Pancreas (tissue), 10 donors: ENCODE measurements at regions not wholly inside any gene's neighbourhood (a gene's known extent, or its start where the extent isn't known, plus 50 kb on each side); places are given as distances from the start of the nearest gene placed in this dataset.

Source experiments
- ATAC-seq, 4 donors: fragments of 200-7000 bp; cut with Tn5 transposase; one replicate each; pipeline versions ENCODE4 v1.8.0 to v1.9.1; 2020; ENCODE audit warnings: mild to moderate bottlenecking in 4 of 4, moderate library complexity in 4 of 4
- DNase-seq, 6 donors: peaks; one replicate each; pipeline ENCODE4 v3.0.0-alpha.2; 2020
- FAIRE-seq: peaks from 2 replicates; lab custom pipeline; 2012; peaks lifted over from hg19 to GRCh38; lab: Jason Lieb, UNC
- H3K27ac ChIP-seq, 4 donors: fragments of 200-600 bp; sonication (generic); 1 replicate in 3 of 4; 2 replicates in 1 of 4; pipeline versions ENCODE4 v1.5.0 to v1.8.0; 2020
- H3K27me3 ChIP-seq, 4 donors: fragments of 200-600 bp; one replicate each; pipeline ENCODE4 v1.8.0; 2021
- H3K36me3 ChIP-seq, 3 donors: fragments of 200-600 bp; sonication (generic) in 1 of 3; one replicate each; pipeline versions ENCODE4 v1.5.0 to v1.8.0; 2020 to 2021
- H3K4me1 ChIP-seq, 3 donors: fragments of 200-600 bp; one replicate each; pipeline ENCODE4 v1.8.0; 2021
- H3K4me3 ChIP-seq, 4 donors: fragments of 200-600 bp; sonication (generic) in 2 of 4; one replicate each; pipeline versions ENCODE4 v1.5.0 to v1.8.0; 2020 to 2021
- H3K9me3 ChIP-seq, 4 donors: fragments of 200-600 bp; one replicate each; pipeline ENCODE4 v1.8.0; 2021
- WGBS, 2 donors: extraction: QIAGEN DNeasy Blood & Tissue Kit; methylation state at CpG; one replicate each; pipeline ENCODE4 v1.1.7; 2013; 5-methylcytosine and 5-hydroxymethylcytosine counted together
- intact Hi-C, 3 donors: fragments of 100-400 bp; cut with DNase I; formaldehyde crosslinking; loops; one replicate each; pipeline versions ENCODE4 v1.11.1 to v1.14.2; 2022
- TF ChIP-seq, protein P1 (sequence below), 4 donors: fragments of 200-600 bp; sonication (generic) in 3 of 4; IDR thresholded peaks; one replicate each; pipeline versions ENCODE4 v1.5.0 to v1.8.0; 2021; ENCODE audit warnings: antibody characterized with exemption in 4 of 4
- donor health status: healthy with polysubstance abuse.
- donor health status: DM: no; HTN: no; CAD: no; lungs with moderate emphysema.
- donor health status: DM: no; HTN: no; CAD: no.
- donor health status: control.
- donor health status: control.
- donor health status: Bipolar disorder and iron deficiency.
- donor health status: DM: yes; HTN: yes; CAD: no.
- donor health status: DM: no; HTN: no; CAD: no.
- donor health status: DM: no; HTN: no; CAD: no.
- donor health status: DM: yes; HTN: yes; CAD: no.

DNA sequence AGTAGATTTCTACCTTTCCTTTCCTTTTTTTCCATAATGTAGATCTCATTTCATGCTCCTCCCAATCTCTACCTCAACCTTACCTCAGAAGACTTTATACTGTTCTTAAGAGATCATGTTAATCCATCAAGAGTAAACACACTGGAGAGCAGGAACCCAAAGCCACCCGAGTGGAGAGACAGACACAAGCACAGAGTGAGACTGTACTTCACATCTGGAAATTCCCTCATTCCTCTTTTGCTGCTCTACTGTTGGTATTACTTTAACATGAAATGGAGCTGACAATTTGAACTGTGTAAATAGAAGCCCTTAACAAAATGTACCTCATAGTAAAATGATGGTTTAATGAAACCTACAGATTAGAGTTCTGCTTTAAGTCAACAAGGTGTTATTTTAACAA lies 105.7 kb upstream of the RASGEF1B start:
- intact Hi-C loops = no loop called here
- TF ChIP-seq, protein P1, sequence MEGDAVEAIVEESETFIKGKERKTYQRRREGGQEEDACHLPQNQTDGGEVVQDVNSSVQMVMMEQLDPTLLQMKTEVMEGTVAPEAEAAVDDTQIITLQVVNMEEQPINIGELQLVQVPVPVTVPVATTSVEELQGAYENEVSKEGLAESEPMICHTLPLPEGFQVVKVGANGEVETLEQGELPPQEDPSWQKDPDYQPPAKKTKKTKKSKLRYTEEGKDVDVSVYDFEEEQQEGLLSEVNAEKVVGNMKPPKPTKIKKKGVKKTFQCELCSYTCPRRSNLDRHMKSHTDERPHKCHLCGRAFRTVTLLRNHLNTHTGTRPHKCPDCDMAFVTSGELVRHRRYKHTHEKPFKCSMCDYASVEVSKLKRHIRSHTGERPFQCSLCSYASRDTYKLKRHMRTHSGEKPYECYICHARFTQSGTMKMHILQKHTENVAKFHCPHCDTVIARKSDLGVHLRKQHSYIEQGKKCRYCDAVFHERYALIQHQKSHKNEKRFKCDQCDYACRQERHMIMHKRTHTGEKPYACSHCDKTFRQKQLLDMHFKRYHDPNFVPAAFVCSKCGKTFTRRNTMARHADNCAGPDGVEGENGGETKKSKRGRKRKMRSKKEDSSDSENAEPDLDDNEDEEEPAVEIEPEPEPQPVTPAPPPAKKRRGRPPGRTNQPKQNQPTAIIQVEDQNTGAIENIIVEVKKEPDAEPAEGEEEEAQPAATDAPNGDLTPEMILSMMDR (IDR thresholded peaks at IDR 0.05) = no peak

DNA sequence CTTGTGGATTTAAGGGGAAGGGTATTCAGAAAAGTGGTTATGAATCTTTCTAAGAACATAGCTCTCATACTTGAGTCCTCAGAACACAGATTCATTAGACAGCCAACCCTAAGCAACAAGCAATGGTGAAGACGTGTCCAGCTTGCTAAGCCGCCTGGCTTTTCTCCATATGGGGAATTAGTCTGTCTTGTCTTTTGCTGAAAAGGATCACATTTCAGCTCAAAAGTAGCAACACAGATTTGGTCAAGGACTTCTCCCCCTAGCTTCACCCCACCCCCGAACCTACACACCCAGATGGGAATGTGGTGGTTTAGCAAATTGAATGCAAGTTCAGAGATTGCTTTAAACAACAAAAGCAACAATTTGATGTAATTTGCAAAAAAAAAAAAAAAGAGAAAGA lies 103.3 kb upstream of the RASGEF1B start:
- TF ChIP-seq, protein P1 (IDR thresholded peaks at IDR 0.05) = no peak
- Histone ChIP-seq H3K4me3 (no peak overlapping the region), H3K27me3 (no peaks in the 10 kb centered on the region), H3K4me1 (no peaks in the 10 kb centered on the region), H3K36me3 (no peaks in the 10 kb centered on the region), H3K9me3 (no peaks in the 10 kb centered on the region), H3K27ac (no peak overlapping the region)
- ATAC-seq (no peak), DNase-seq (no peak), FAIRE-seq (no peak)
- intact Hi-C loops = no loop called here
- 74% methylated on average over 3 of the region's 3 CpGs for WGBS, 2 donors

More for the DNA sequence above, 105.7 kb upstream of the RASGEF1B start:
- H3K9me3 ChIP-seq = no peaks in the 10 kb centered on the region
- FAIRE-seq (no peak), DNase-seq (no peak), ATAC-seq (peak in 1 of 4 donors; percentile 55)
- no peaks in the 10 kb centered on the region for H3K4me1 ChIP-seq
- H3K4me3 ChIP-seq = no peak overlapping the region
- 19 to 23% methylated on average over 1 of the region's 1 CpG for WGBS, 2 donors
- H3K27me3 ChIP-seq = no peaks in the 10 kb centered on the region
- no peaks in the 10 kb centered on the region for H3K36me3 ChIP-seq
- no peak overlapping the region for H3K27ac ChIP-seq

DNA sequence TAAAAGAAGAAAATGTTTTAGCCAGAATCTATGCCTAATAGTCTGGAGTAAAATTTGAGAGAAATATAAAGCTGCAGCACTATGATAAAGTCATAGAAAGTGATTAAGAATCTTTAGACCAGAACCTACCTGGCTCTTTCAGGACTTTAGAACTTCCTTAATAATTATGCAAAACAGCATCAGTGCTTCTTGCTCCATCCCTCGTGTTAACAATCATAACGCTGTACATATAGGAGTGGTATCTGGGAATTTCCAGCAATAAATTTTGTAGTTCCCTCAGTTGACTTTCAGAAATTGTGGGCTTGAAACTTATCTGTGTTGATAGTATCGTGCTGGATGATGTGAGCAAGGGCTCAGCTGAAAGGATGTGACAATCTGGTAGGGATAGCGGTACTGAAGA lies 102.1 kb upstream of the RASGEF1B start:
- no peaks in the 10 kb centered on the region for H3K36me3 ChIP-seq
- H3K27me3 ChIP-seq = no peaks in the 10 kb centered on the region
- intact Hi-C loops = no loop called here
- no peak for DNase-seq
- ATAC-seq = no peak
- 75 to 81% methylated on average over 4 of the region's 4 CpGs for WGBS, 2 donors
- H3K27ac ChIP-seq = no peak overlapping the region
- no peaks in the 10 kb centered on the region for H3K4me1 ChIP-seq
- no peak overlapping the region for H3K4me3 ChIP-seq
- FAIRE-seq = no peak
- H3K9me3 ChIP-seq = no peaks in the 10 kb centered on the region
- TF ChIP-seq, protein P1 (IDR thresholded peaks at IDR 0.05) = no peak

DNA sequence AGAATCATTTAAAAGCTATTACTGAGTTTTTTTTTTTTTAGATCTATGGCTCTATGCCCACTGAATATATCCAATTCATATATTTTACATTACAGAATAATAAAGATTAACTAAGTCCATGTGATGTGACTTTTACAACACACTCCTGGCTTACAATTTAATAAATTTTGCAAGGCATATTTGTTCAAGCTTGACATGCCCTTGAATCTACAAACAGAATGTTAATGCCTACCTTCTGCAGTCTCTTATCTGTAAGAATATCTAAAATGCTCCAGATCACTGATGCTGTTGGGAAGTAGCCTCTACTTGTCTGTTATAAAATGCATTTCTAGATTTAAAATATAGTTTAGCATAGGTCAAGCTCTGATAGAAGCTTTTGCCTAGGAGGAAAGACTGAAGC lies 100.7 kb upstream of the RASGEF1B start:
- no peaks in the 10 kb centered on the region for H3K4me1 ChIP-seq
- intact Hi-C loops = no loop called here
- ATAC-seq (peak in 2 of 4 donors; percentile 19 to 38), FAIRE-seq (no peak), DNase-seq (no peak)
- no peaks in the 10 kb centered on the region for H3K27me3 ChIP-seq
- no peak overlapping the region for H3K4me3 ChIP-seq
- H3K9me3 ChIP-seq = no peaks in the 10 kb centered on the region
- H3K27ac ChIP-seq = no peak overlapping the region
- H3K36me3 ChIP-seq = no peaks in the 10 kb centered on the region
- TF ChIP-seq, protein P1 (IDR thresholded peaks at IDR 0.05) = no peak

DNA sequence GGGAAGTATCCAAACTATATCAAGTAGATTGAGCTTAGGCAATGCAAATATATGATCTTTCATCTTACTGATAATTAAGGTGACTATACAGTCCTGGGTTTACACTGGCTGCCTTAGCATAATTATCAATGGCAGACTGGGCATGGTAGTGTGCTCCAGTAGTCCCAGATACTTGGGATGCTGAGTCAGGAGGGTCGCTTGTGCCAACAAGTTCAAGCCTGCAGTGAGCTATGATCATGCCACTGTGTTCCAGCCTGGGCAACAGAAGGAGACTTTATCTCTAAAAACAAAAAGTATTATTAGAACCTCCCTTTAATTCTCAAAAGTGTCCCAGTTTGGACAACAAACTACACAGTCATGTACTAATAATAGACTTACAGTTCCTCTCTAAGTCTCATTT lies 99.4 kb upstream of the RASGEF1B start:
- TF ChIP-seq, protein P1 (IDR thresholded peaks at IDR 0.05) = no peak
- FAIRE-seq = no peak
- 76 to 82% methylated on average over 1 of the region's 1 CpG for WGBS, 2 donors
- intact Hi-C loops = no loop called here
- Histone ChIP-seq H3K36me3 (no peaks in the 10 kb centered on the region), H3K9me3 (no peaks in the 10 kb centered on the region), H3K4me3 (no peak overlapping the region), H3K27me3 (no peaks in the 10 kb centered on the region), H3K4me1 (no peaks in the 10 kb centered on the region), H3K27ac (no peak overlapping the region)
- ATAC-seq = no peak
- no peak for DNase-seq
